ENCODE measurements at regions not wholly inside any gene's neighbourhood (a gene's known extent, or its start where the extent isn't known, plus 50 kb on each side); places are given as distances from the start of the nearest gene placed in this dataset.

DNA sequence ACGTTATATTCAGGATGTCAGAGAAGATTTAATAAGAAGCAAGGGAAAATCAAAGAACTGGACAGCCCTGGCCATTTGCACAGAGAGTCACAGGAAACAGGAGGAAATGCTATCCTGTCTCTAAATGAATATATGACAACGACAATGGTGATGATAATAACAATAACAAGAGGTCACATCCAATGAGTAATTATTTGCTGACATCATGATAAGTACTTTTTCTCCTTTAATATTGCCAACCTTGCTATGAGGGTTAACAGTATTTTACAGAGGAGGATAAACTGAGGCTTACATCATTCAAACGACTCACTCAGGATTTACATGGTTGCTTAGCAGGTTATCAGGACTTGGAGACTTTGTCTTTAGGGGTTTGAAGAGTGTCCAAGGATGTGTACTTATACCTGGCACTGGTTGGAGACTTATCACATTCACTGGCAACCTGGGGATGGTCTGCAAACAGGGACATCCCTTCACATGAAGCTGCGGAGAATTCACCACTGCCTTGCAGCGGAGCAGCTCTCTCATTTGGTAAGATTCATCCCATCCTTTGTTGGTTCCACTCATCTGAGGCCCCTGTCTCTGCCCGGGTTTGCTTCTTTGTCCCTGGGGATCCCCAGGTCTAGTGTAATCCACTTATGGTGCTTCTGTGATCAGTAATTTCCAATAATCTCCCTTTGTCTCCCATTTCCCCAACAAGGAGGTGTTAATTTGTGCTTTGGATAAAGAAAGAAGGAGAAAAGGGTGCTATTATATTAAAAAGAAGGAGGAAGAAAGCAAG, 637.8 kb downstream of the BCL11B start:
- no peaks in the 10 kb centered on the region for H3K4me1 ChIP-seq
- H3K27me3 ChIP-seq, result no peaks in the 10 kb centered on the region
- TF ChIP-seq, protein P1, sequence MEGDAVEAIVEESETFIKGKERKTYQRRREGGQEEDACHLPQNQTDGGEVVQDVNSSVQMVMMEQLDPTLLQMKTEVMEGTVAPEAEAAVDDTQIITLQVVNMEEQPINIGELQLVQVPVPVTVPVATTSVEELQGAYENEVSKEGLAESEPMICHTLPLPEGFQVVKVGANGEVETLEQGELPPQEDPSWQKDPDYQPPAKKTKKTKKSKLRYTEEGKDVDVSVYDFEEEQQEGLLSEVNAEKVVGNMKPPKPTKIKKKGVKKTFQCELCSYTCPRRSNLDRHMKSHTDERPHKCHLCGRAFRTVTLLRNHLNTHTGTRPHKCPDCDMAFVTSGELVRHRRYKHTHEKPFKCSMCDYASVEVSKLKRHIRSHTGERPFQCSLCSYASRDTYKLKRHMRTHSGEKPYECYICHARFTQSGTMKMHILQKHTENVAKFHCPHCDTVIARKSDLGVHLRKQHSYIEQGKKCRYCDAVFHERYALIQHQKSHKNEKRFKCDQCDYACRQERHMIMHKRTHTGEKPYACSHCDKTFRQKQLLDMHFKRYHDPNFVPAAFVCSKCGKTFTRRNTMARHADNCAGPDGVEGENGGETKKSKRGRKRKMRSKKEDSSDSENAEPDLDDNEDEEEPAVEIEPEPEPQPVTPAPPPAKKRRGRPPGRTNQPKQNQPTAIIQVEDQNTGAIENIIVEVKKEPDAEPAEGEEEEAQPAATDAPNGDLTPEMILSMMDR (IDR thresholded peaks at IDR 0.05), result no peak
- DNase-seq, result no peak
- no peak overlapping the region for H3K27ac ChIP-seq
- no peaks in the 10 kb centered on the region for H3K9me3 ChIP-seq
- no peak overlapping the region for H3K4me3 ChIP-seq
- intact Hi-C loops (cut with DNase I; ENCODE audit: low total_unique reads), result no loop called here
- H3K36me3 ChIP-seq, result no peaks in the 10 kb centered on the region

DNA sequence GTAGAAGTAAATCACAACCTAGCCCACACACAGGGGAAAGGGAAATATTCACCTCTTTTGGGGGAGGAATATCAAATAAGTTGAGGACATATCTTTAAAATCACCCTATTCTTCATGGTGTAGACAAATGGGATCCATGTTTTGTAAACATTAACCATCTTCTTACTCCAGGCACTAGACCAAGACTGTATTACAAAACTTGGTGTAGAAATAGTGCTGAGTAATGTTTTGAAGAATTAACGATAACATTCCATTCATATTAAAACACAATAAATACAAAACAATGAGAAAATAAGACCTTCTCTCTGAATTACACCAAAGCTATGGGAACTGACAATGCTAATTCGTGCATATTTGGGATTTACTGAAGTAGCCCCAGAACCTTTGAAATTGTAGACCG, 633.6 kb downstream of the BCL11B start:
- intact Hi-C loops (cut with DNase I; ENCODE audit: low total_unique reads), result no loop called here
- H3K9me3 ChIP-seq, result no peaks in the 10 kb centered on the region
- H3K27ac ChIP-seq, result no peak overlapping the region
- H3K36me3 ChIP-seq, result no peaks in the 10 kb centered on the region
- no peak overlapping the region for H3K4me3 ChIP-seq
- no peaks in the 10 kb centered on the region for H3K27me3 ChIP-seq
- no peak for DNase-seq
- no peaks in the 10 kb centered on the region for H3K4me1 ChIP-seq
- TF ChIP-seq, protein P1 (IDR thresholded peaks at IDR 0.05), result no peak

DNA sequence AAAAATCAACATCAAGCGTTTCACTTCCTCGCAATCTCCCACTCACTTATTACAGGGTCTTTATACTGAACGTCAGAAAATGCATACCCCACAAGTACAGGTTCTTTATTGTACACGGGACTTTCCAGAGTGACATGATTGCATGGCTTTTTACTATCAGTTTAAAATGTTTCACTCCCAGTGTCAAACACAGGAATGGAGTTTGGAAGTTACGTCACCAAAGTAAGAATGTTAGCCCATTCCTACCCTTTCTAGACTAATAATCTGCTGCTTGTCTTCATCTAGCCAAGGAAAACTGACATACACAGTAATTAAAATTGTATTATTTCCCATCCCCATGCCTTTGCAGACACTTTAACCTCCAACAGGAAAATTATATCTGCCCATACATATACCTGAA, 624.2 kb downstream of the BCL11B start:
- DNase-seq, result no peak
- Histone ChIP-seq H3K4me3 (no peak overlapping the region), H3K27ac (no peak overlapping the region), H3K27me3 (no peaks in the 10 kb centered on the region), H3K4me1 (no peaks in the 10 kb centered on the region), H3K36me3 (no peaks in the 10 kb centered on the region), H3K9me3 (no peaks in the 10 kb centered on the region)
- TF ChIP-seq, protein P1 (IDR thresholded peaks at IDR 0.05), result no peak
- intact Hi-C loops (cut with DNase I; ENCODE audit: low total_unique reads), result no loop called here

DNA sequence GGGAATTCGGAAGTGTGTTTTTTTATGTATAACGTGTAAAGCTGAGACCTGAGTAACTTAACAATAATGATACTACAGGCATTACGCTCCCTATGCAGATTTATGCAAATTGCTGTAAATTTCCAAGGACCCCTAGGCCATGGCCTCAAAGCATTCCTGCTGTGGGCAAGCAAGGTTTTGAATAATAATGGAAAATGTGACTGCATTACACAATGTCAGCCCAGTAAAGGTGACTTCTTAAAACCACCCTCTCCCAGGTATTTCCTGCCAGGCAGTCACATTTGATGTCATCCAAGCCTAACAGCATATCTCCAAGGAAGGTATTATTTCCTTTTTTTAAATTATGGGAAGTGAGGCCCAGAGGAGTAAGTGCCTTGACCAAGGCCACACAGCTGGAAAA, 621.0 kb downstream of the BCL11B start:
- intact Hi-C loops (cut with DNase I; ENCODE audit: low total_unique reads), result no loop called here

DNA sequence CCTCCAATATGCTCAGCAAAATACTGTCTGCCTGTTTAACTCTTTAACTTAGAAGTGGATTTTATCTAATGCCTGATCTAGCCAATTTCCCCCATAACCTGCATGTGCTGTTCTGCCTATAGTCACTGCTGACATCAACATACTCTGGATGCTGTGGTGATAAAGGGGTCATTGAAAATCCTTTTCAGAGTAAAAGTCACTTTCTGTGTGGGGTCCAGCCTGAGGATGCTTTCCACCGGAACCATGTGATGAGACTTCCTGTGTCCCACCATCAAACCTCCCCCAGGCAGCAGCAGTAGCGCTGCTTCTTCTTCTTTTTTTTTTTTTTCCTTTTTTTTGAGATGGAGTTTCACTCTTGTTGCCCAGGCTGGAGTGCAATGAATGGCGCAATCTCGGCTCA, 607.0 kb downstream of the BCL11B start:
- Histone ChIP-seq H3K27ac (no peak overlapping the region), H3K36me3 (no peaks in the 10 kb centered on the region), H3K9me3 (no peaks in the 10 kb centered on the region), H3K4me3 (no peak overlapping the region), H3K27me3 (no peaks in the 10 kb centered on the region), H3K4me1 (no peaks in the 10 kb centered on the region)
- intact Hi-C loops (cut with DNase I; ENCODE audit: low total_unique reads), result no loop called here
- TF ChIP-seq, protein P1 (IDR thresholded peaks at IDR 0.05), result no peak
- no peak for DNase-seq

More for the DNA sequence above, 621.0 kb downstream of the BCL11B start:
- H3K9me3 ChIP-seq, result peaks cover 0 to 7% (median 5%) of the 10 kb centered on the region in 3 donors
- H3K36me3 ChIP-seq, result no peaks in the 10 kb centered on the region
- TF ChIP-seq, protein P1 (IDR thresholded peaks at IDR 0.05), result no peak
- H3K27ac ChIP-seq, result no peak overlapping the region
- no peak overlapping the region for H3K4me3 ChIP-seq
- no peaks in the 10 kb centered on the region for H3K4me1 ChIP-seq
- H3K27me3 ChIP-seq, result no peaks in the 10 kb centered on the region
- no peak for DNase-seq
